ENCODE measurements at regions not wholly inside any gene's neighbourhood (a gene's known extent, or its start where the extent isn't known, plus 50 kb on each side); places are given as distances from the start of the nearest gene placed in this dataset.

GRCh38 chr3:159664006-159664405 lies 324.6 kb upstream of the IL12A start:
- Histone ChIP-seq H3K9me2 (ENCODE audit: insufficient read depth) (no peaks in the 10 kb centered on the region), H3K4me2 (ENCODE audit: low read length) (no peak overlapping the region)
- CTCF ChIA-PET, result no interaction called here

More at GRCh38 chr3:159664006-159664405, 324.6 kb upstream of the IL12A start:
- Histone ChIP-seq H3K4me3 (replicated peaks in 1 of 2; ENCODE audit: low read depth in 1 of 2, low read length in 2 of 2) (no peak overlapping the region), H3K36me3 (ENCODE audit: control insufficient read depth in 1 of 2, insufficient read depth in 2 of 2, low read length in 2 of 2) (no peaks in the 10 kb centered on the region), H3K79me2 (ENCODE audit: insufficient read depth, low read length) (no peaks in the 10 kb centered on the region), H3K27ac (ENCODE audit: low read depth, low read length) (no peak overlapping the region), H3K27me3 (ENCODE audit: insufficient read depth, low read length) (no peaks in the 10 kb centered on the region), H3K4me1 (ENCODE audit: control insufficient read depth in 1 of 2, insufficient read depth in 2 of 2, low read length in 2 of 2) (peaks cover 2 to 5% of the 10 kb centered on the region in 2 experiments; a peak in 3 of 4 replicates), H3K9ac (ENCODE audit: low read length) (no peak overlapping the region), H3K9me3 (ENCODE audit: control insufficient read depth in 1 of 2, insufficient read depth in 1 of 2, low read depth in 1 of 2, low read length in 2 of 2) (no peaks in the 10 kb centered on the region), H4K20me1 (ENCODE audit: insufficient read depth) (no peaks in the 10 kb centered on the region), H2AFZ (ENCODE audit: low read depth, low read length, poor library complexity, severe bottlenecking) (no peak overlapping the region)
- BruUV-seq (replicated peaks), result no TSS peak
- ATAC-seq (no peak), DNase-seq (ENCODE audit: low read depth, low spot score) (no peak)
- ChIA-PET POLR2A (no interaction called here), RAD21 (ENCODE audit: low non-redundant PET in 1 of 2, low total read pairs in 2 of 2, uncharacterized antibody in 2 of 2, unreplicated experiment in 2 of 2) (no interaction called here)
- intact Hi-C loops (cut with micrococcal nuclease), result no loop called here
- TF ChIP-seq ZFX (IDR thresholded peaks at IDR 0.05) (no peak), YY1 (IDR thresholded peaks at IDR 0.05; ENCODE audit: extremely low read depth, insufficient replicate concordance, low read depth, low read length) (no peak), POLR2AphosphoS5 (IDR thresholded peaks at IDR 0.05; ENCODE audit: low read depth, low read length) (no peak), TCF7L2 (IDR thresholded peaks at IDR 0.05; ENCODE audit: borderline replicate concordance, extremely low read depth, insufficient read depth, insufficient read length) (no peak), EGR1 (IDR thresholded peaks at IDR 0.05; ENCODE audit: low read depth) (no peak), FOSL1 (IDR thresholded peaks at IDR 0.05; ENCODE audit: low read depth) (no peak), CBX3 (IDR thresholded peaks at IDR 0.05; ENCODE audit: low read depth) (no peak), JUND (IDR thresholded peaks at IDR 0.05) (no peak), CTCF (IDR thresholded peaks at IDR 0.05 in 2 of 3, conservative IDR thresholded peaks at IDR 0.05 in 1 of 3; ENCODE audit: borderline replicate concordance in 1 of 3, insufficient read depth in 1 of 3, low read depth in 2 of 3, low read length in 2 of 3) (no peak), SP1 (IDR thresholded peaks at IDR 0.05; ENCODE audit: low read depth) (no peak), SIN3A (IDR thresholded peaks at IDR 0.05; ENCODE audit: low read depth) (no peak), POLR2A (IDR thresholded peaks at IDR 0.05; ENCODE audit: borderline replicate concordance, extremely low read depth, insufficient read depth, insufficient read length) (no peak), ELF1 (IDR thresholded peaks at IDR 0.05; ENCODE audit: borderline replicate concordance, low read depth) (no peak), CEBPB (IDR thresholded peaks at IDR 0.05; ENCODE audit: low read depth) (no peak), ZNF274 (IDR thresholded peaks at IDR 0.05; ENCODE audit: low read depth, low read length) (no peak)
- TF ChIP-seq, protein P1, sequence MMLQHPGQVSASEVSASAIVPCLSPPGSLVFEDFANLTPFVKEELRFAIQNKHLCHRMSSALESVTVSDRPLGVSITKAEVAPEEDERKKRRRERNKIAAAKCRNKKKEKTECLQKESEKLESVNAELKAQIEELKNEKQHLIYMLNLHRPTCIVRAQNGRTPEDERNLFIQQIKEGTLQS (IDR thresholded peaks at IDR 0.05), result no peak
- TF ChIP-seq, protein P2, sequence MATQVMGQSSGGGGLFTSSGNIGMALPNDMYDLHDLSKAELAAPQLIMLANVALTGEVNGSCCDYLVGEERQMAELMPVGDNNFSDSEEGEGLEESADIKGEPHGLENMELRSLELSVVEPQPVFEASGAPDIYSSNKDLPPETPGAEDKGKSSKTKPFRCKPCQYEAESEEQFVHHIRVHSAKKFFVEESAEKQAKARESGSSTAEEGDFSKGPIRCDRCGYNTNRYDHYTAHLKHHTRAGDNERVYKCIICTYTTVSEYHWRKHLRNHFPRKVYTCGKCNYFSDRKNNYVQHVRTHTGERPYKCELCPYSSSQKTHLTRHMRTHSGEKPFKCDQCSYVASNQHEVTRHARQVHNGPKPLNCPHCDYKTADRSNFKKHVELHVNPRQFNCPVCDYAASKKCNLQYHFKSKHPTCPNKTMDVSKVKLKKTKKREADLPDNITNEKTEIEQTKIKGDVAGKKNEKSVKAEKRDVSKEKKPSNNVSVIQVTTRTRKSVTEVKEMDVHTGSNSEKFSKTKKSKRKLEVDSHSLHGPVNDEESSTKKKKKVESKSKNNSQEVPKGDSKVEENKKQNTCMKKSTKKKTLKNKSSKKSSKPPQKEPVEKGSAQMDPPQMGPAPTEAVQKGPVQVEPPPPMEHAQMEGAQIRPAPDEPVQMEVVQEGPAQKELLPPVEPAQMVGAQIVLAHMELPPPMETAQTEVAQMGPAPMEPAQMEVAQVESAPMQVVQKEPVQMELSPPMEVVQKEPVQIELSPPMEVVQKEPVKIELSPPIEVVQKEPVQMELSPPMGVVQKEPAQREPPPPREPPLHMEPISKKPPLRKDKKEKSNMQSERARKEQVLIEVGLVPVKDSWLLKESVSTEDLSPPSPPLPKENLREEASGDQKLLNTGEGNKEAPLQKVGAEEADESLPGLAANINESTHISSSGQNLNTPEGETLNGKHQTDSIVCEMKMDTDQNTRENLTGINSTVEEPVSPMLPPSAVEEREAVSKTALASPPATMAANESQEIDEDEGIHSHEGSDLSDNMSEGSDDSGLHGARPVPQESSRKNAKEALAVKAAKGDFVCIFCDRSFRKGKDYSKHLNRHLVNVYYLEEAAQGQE (IDR thresholded peaks at IDR 0.05; ENCODE audit: low read depth), result no peak
- TF ChIP-seq, protein P3, sequence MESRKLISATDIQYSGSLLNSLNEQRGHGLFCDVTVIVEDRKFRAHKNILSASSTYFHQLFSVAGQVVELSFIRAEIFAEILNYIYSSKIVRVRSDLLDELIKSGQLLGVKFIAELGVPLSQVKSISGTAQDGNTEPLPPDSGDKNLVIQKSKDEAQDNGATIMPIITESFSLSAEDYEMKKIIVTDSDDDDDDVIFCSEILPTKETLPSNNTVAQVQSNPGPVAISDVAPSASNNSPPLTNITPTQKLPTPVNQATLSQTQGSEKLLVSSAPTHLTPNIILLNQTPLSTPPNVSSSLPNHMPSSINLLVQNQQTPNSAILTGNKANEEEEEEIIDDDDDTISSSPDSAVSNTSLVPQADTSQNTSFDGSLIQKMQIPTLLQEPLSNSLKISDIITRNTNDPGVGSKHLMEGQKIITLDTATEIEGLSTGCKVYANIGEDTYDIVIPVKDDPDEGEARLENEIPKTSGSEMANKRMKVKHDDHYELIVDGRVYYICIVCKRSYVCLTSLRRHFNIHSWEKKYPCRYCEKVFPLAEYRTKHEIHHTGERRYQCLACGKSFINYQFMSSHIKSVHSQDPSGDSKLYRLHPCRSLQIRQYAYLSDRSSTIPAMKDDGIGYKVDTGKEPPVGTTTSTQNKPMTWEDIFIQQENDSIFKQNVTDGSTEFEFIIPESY (IDR thresholded peaks at IDR 0.05; ENCODE audit: extremely low read depth, insufficient replicate concordance, low read length), result no peak

Data from HCT116 (cell line).